ENCODE measurements at regions not wholly inside any gene's neighbourhood (a gene's known extent, or its start where the extent isn't known, plus 50 kb on each side); places are given as distances from the start of the nearest gene placed in this dataset.

- ChIA-PET POLR2A (interaction anchor here (0.6 kb wide), 1 partner anchor 19 kb away, joined by 3 read pairs; no protein-coding TSS in a partner anchor), CTCF (no interaction called here)
- Mint-ChIP-seq H3K4me3 (ENCODE audit: unreplicated experiment) (peak overlapping the region; percentile 66), H3K36me3 (ENCODE audit: insufficient read depth, unreplicated experiment) (no peaks in the 10 kb centered on the region), H3K27me3 (ENCODE audit: insufficient read depth, unreplicated experiment) (no peaks in the 10 kb centered on the region), H3K27ac (ENCODE audit: low read depth, unreplicated experiment) (peak overlapping the region; percentile 16), H3K4me1 (ENCODE audit: insufficient read depth, unreplicated experiment) (peaks cover 10% of the 10 kb centered on the region), H3K9me3 (ENCODE audit: unreplicated experiment) (peaks cover 12% of the 10 kb centered on the region)
- BruUV-seq (replicated peaks): no TSS peak
- TF ChIP-seq CTCF (IDR thresholded peaks at IDR 0.05; ENCODE audit: unreplicated experiment): no peak
- DNase-seq (ENCODE audit: unreplicated experiment): no peak
- intact Hi-C loops (cut with micrococcal nuclease): no loop called here
Measured at GRCh38 chr21:20329636-20330035, 668.6 kb upstream of the NCAM2 start.

GRCh38 chr21:20330652-20331051 is 667.6 kb upstream of the NCAM2 start:
- DNase-seq (ENCODE audit: unreplicated experiment): no peak
- H3K9me3 Mint-ChIP-seq (ENCODE audit: unreplicated experiment): peaks cover 12% of the 10 kb centered on the region
- ChIA-PET POLR2A (interaction anchor here (0.6 kb wide), 1 partner anchor 122 kb away, joined by 3 read pairs; no protein-coding TSS in a partner anchor), CTCF (interaction anchor here (0.6 kb wide), 1 partner anchor 16 kb away, joined by 3 read pairs; no protein-coding TSS in a partner anchor)
- intact Hi-C loops (cut with micrococcal nuclease): no loop called here
- TF ChIP-seq CTCF (IDR thresholded peaks at IDR 0.05; ENCODE audit: unreplicated experiment): no peak
- H3K4me1 Mint-ChIP-seq (ENCODE audit: insufficient read depth, unreplicated experiment): peaks cover 10% of the 10 kb centered on the region
- no peaks in the 10 kb centered on the region for H3K27me3 Mint-ChIP-seq (ENCODE audit: insufficient read depth, unreplicated experiment)
- H3K4me3 Mint-ChIP-seq (ENCODE audit: unreplicated experiment): peak overlapping the region; percentile 66
- BruUV-seq (replicated peaks): no TSS peak
- H3K36me3 Mint-ChIP-seq (ENCODE audit: insufficient read depth, unreplicated experiment): no peaks in the 10 kb centered on the region
- peak overlapping the region; percentile 16 for H3K27ac Mint-ChIP-seq (ENCODE audit: low read depth, unreplicated experiment)

- no TSS peak for BruUV-seq (replicated peaks)
- intact Hi-C loops (cut with micrococcal nuclease): no loop called here
- Mint-ChIP-seq H3K27ac (ENCODE audit: low read depth, unreplicated experiment) (no peak overlapping the region), H3K4me3 (ENCODE audit: unreplicated experiment) (no peak overlapping the region), H3K27me3 (ENCODE audit: insufficient read depth, unreplicated experiment) (no peaks in the 10 kb centered on the region), H3K36me3 (ENCODE audit: insufficient read depth, unreplicated experiment) (no peaks in the 10 kb centered on the region), H3K9me3 (ENCODE audit: unreplicated experiment) (peaks cover 12% of the 10 kb centered on the region), H3K4me1 (ENCODE audit: insufficient read depth, unreplicated experiment) (peaks cover 10% of the 10 kb centered on the region)
- ChIA-PET POLR2A (no interaction called here), CTCF (no interaction called here)
- peak; percentile 3 for DNase-seq (ENCODE audit: unreplicated experiment)
- no peak for TF ChIP-seq CTCF (IDR thresholded peaks at IDR 0.05; ENCODE audit: unreplicated experiment)
Measured at GRCh38 chr21:20334585-20334984, 663.6 kb upstream of the NCAM2 start.

DNA sequence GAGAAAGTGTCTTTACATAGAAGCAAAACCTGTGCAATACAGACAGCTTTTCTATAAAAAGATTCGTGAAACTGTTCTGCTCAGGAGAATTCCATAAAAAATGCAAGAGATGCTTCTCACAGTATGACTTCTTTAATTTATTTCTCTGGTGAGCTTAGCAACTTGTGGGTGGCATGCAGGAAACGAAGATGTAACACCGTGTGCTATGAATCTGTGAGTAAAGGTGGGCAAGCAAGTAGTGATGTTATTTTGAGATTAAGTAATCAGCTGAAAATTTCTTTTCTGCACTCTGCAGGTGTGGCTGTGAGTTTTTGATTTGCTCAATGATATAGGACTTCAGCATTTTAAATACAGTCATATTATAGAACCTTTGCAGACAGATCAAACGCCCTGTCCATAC is 656.8 kb upstream of the NCAM2 start:
- POLR2A ChIA-PET: interaction anchor here (1.0 kb wide), 1 partner anchor 8 kb away, joined by 4 read pairs; no protein-coding TSS in a partner anchor
- TF ChIP-seq CTCF (IDR thresholded peaks at IDR 0.05; ENCODE audit: unreplicated experiment): no peak

More for the DNA sequence above, 656.8 kb upstream of the NCAM2 start:
- CTCF ChIA-PET: no interaction called here
- Mint-ChIP-seq H3K27me3 (ENCODE audit: insufficient read depth, unreplicated experiment) (no peaks in the 10 kb centered on the region), H3K36me3 (ENCODE audit: insufficient read depth, unreplicated experiment) (no peaks in the 10 kb centered on the region), H3K4me3 (ENCODE audit: unreplicated experiment) (no peak overlapping the region), H3K9me3 (ENCODE audit: unreplicated experiment) (peaks cover 23% of the 10 kb centered on the region), H3K27ac (ENCODE audit: low read depth, unreplicated experiment) (no peak overlapping the region), H3K4me1 (ENCODE audit: insufficient read depth, unreplicated experiment) (no peaks in the 10 kb centered on the region)
- BruUV-seq (replicated peaks): no TSS peak
- intact Hi-C loops (cut with micrococcal nuclease): no loop called here
- no peak for DNase-seq (ENCODE audit: unreplicated experiment)
